ENCODE measurements at regions not wholly inside any gene's neighbourhood (a gene's known extent, or its start where the extent isn't known, plus 50 kb on each side); places are given as distances from the start of the nearest gene placed in this dataset.

DNA sequence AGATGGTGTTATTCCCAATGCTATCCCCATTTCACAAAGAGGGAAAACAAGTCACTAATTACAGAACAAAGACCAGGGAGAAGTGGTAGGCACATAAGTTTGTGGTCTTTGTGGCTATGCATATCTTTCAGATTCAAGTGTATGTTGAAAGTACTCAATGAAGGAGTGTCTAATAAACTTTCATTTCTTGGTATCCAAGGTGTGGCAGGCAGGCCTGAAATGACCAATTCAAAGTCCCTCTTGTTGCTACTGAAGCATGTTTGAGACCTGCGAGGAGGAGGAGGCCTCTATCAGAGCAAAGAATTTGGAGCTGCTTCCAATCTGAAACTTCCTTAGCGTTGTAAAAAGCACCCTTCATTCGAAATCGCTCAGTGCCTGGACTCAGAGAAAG, 60.9 kb upstream of the KLF7 start:
- DNase-seq (ENCODE audit: low spot score), result no peak
- no peak overlapping the region for H3K27ac ChIP-seq

DNA sequence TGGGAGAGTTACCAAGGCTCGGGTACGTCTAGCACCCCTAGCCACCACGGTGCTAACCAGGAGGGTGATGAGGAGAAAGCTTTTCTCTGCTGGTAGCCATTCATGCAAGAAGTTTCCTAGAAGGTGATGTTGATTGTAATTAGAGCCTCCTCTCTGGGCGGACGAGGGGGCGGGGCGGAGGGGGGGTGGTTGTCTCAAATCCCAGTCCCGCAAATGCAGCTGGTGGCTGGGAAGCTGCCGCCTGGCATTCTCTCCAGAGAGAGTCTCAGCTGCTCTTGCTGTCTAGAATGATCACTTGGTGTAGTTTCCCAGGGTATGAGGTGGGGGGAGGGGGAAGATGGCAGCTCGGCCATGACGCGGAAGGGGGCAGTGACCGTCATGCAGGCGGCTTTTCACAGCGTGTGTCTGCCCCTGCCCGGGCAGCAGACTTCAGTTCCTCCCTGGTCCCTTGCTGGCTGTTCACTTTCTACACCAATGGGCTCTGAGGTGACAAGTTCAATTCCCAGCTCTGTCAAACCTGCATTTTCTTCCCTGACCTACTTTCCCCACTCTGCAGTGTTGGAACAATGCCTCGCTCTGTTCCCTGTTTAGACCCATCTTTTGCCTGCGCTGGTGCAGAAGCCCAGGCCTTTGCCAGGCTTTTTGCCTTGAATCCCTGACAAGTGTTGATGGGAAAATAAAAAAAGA, 61.5 kb upstream of the KLF7 start:
- Histone ChIP-seq H3K27ac (no peak overlapping the region), H2AFZ (no peak overlapping the region)
- 19% methylated on average over 17 of the region's 18 CpGs for WGBS (ENCODE audit: low lambda C conversion rate, missing lambda C conversion rate)

More for the DNA sequence above, 60.9 kb upstream of the KLF7 start:
- Histone ChIP-seq H3K4me2 (peak overlapping the region; percentile 69), H3K4me1 (ENCODE audit: insufficient read depth) (no peaks in the 10 kb centered on the region), H3K36me3 (replicated peaks; ENCODE audit: insufficient read depth, low read depth) (no peaks in the 10 kb centered on the region), H4K20me1 (ENCODE audit: insufficient read depth, poor library complexity, severe bottlenecking) (no peaks in the 10 kb centered on the region), H3K27me3 (no peaks in the 10 kb centered on the region), H3K4me3 (no peak overlapping the region), H3K9me2 (replicated peaks; ENCODE audit: insufficient read depth) (no peaks in the 10 kb centered on the region), H2AFZ (no peak overlapping the region), H3K9me3 (ENCODE audit: low read depth) (no peaks in the 10 kb centered on the region), H3K79me2 (no peaks in the 10 kb centered on the region)
- TF ChIP-seq, protein P1, sequence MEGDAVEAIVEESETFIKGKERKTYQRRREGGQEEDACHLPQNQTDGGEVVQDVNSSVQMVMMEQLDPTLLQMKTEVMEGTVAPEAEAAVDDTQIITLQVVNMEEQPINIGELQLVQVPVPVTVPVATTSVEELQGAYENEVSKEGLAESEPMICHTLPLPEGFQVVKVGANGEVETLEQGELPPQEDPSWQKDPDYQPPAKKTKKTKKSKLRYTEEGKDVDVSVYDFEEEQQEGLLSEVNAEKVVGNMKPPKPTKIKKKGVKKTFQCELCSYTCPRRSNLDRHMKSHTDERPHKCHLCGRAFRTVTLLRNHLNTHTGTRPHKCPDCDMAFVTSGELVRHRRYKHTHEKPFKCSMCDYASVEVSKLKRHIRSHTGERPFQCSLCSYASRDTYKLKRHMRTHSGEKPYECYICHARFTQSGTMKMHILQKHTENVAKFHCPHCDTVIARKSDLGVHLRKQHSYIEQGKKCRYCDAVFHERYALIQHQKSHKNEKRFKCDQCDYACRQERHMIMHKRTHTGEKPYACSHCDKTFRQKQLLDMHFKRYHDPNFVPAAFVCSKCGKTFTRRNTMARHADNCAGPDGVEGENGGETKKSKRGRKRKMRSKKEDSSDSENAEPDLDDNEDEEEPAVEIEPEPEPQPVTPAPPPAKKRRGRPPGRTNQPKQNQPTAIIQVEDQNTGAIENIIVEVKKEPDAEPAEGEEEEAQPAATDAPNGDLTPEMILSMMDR (IDR thresholded peaks at IDR 0.05; ENCODE audit: poor library complexity), result no peak
- TF ChIP-seq EZH2phosphoT487 (IDR thresholded peaks at IDR 0.05; ENCODE audit: low read depth, severe bottlenecking, unreplicated experiment) (no peak), EZH2 (IDR thresholded peaks at IDR 0.05; ENCODE audit: borderline replicate concordance) (no peak)
- WGBS (ENCODE audit: low lambda C conversion rate, missing lambda C conversion rate), result 17% methylated on average over 4 of the region's 4 CpGs

DNA sequence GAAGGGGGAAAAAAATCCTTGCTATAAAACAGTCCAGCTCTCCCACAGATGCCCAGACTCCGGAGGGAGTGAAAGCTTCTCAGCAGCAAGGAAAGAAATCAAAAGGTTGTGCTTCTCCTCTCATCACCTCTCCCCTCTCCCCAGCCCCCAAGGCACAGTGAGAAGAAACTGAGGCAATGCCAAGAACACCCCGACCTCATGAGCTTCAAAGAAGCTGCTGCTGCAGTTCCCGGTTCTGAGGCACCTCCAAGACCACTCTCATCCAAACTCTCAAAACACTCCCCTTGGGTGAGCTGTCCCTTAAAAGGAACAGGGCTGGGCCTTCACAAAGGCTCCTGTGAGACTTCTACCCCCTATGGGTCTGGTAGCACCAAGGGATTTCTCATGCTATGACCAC, 62.0 kb upstream of the KLF7 start:
- H3K4me1 ChIP-seq (ENCODE audit: insufficient read depth), result no peaks in the 10 kb centered on the region
- no peaks in the 10 kb centered on the region for H3K79me2 ChIP-seq
- TF ChIP-seq, protein P1 (IDR thresholded peaks at IDR 0.05; ENCODE audit: poor library complexity), result no peak
- no peak for TF ChIP-seq EZH2 (IDR thresholded peaks at IDR 0.05; ENCODE audit: borderline replicate concordance)
- no peak for DNase-seq (ENCODE audit: low spot score)
- H3K27ac ChIP-seq, result no peak overlapping the region
- no peaks in the 10 kb centered on the region for H3K9me2 ChIP-seq (replicated peaks; ENCODE audit: insufficient read depth)
- no peaks in the 10 kb centered on the region for H4K20me1 ChIP-seq (ENCODE audit: insufficient read depth, poor library complexity, severe bottlenecking)
- no peaks in the 10 kb centered on the region for H3K27me3 ChIP-seq
- H3K4me3 ChIP-seq, result no peak overlapping the region
- WGBS (ENCODE audit: low lambda C conversion rate, missing lambda C conversion rate), result 77% methylated on average over 3 of the region's 3 CpGs
- no peak overlapping the region for H2AFZ ChIP-seq
- H3K9me3 ChIP-seq (ENCODE audit: low read depth), result no peaks in the 10 kb centered on the region
- no peaks in the 10 kb centered on the region for H3K36me3 ChIP-seq (replicated peaks; ENCODE audit: insufficient read depth, low read depth)
- no peak overlapping the region for H3K4me2 ChIP-seq

More for the DNA sequence above, 61.5 kb upstream of the KLF7 start:
- H4K20me1 ChIP-seq (ENCODE audit: insufficient read depth, poor library complexity, severe bottlenecking), result no peaks in the 10 kb centered on the region
- H3K9me2 ChIP-seq (replicated peaks; ENCODE audit: insufficient read depth), result no peaks in the 10 kb centered on the region
- no peaks in the 10 kb centered on the region for H3K4me1 ChIP-seq (ENCODE audit: insufficient read depth)
- H3K79me2 ChIP-seq, result no peaks in the 10 kb centered on the region
- TF ChIP-seq EZH2phosphoT487 (IDR thresholded peaks at IDR 0.05; ENCODE audit: low read depth, severe bottlenecking, unreplicated experiment), result no peak
- TF ChIP-seq, protein P1 (IDR thresholded peaks at IDR 0.05; ENCODE audit: poor library complexity), result no peak
- TF ChIP-seq EZH2 (IDR thresholded peaks at IDR 0.05; ENCODE audit: borderline replicate concordance), result no peak
- H3K27me3 ChIP-seq, result no peaks in the 10 kb centered on the region
- H3K4me2 ChIP-seq, result peak overlapping the region; percentile 69
- H3K9me3 ChIP-seq (ENCODE audit: low read depth), result no peaks in the 10 kb centered on the region
- no peaks in the 10 kb centered on the region for H3K36me3 ChIP-seq (replicated peaks; ENCODE audit: insufficient read depth, low read depth)
- H3K4me3 ChIP-seq, result no peak overlapping the region
- peak; percentile 21 for DNase-seq (ENCODE audit: low spot score)
